C1 segment of cervical spinal cord (tissue), 14 donors: ENCODE measurements at regions not wholly inside any gene's neighbourhood (a gene's known extent, or its start where the extent isn't known, plus 50 kb on each side); places are given as distances from the start of the nearest gene placed in this dataset.

Source experiments
- DNase-seq, 14 donors: peaks; one replicate each; lab custom pipeline; 2025; lab: John Stamatoyannopoulos, UW

GRCh38 chr10:29397221-29397620 is 108.4 kb downstream of the LYZL1 start:
- no peak for DNase-seq

DNA sequence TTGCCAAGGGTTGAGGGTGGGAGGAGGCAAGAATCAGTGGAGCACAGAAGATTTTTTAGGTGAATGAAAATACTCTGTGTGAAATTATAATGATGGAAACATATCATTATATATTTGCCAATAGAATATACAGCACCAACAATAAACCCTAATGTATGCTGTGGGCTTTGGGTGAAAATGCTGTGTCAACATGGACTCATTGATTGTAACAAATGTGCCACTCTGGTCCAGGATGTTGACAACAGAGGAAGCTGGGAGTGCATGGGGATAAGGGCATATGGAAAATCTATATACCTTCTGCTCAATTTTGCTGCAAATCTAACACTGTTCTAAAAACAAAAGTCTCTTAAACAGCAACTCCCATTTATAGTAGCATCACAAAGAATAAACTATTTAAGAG is 114.3 kb downstream of the LYZL1 start:
- no peak for DNase-seq

DNA sequence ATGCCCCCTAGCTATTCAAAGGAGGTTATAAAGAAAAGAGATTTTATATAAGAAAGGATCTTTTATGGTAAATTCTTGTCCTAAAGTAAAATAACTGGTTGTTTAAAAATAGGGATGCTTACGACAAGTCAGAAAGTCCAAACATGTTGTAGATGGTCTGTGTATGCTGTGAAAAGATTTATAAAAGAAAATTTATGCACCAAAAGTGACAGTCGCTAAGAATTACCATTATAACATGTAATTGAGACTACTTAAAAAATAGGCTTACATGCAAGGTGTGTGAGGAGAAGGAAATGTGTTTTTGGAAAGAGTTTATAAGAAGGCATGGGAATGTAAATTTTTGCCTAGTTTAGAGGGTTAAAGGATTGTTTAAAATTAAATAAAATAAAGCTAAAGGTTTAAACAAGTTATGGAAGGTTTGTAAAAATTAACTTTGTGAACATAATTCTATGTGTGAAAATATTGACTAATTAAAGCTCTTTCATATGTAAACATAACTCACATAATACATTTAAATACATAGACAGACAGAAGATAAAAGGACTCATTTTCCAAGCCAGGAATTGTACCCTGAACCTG is 118.5 kb downstream of the LYZL1 start:
- no peak for DNase-seq
